ENCODE measurements at regions not wholly inside any gene's neighbourhood (a gene's known extent, or its start where the extent isn't known, plus 50 kb on each side); places are given as distances from the start of the nearest gene placed in this dataset.

DNA sequence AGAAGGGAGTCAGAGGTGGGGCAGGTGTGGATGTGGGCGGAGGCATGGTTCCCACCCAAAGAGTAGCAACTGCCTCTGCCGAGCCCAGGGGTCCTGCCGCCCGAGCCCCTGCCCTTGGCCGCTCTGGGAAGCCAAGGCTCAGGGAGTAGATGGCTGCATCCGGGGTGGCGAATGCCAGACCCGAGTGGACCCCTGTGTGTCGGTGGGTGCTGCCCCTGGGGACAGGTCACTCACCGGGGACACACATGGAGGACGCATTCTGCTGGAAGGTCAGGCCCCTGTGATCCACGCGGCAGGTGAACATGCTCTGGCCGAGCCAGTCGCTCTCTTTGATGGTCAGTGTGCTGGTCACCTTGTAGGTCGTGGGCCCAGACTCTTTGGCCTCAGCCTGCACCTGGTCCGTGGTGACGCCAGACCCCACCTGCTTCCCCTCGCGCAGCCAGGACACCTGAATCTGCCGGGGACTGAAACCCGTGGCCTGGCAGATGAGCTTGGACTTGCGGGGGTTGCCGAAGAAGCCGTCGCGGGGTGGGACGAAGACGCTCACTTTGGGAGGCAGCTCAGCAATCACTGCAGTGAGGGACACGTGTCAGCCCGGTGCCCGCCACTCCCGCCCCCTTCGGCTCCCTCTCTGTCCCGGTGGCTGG lies 329.0 kb downstream of the TMEM121 start:
- Histone ChIP-seq H4K20me1 (ENCODE audit: insufficient read depth) (no peaks in the 10 kb centered on the region), H3K27me3 (ENCODE audit: insufficient read depth, low read depth) (no peaks in the 10 kb centered on the region), H3K9ac (no peak overlapping the region), H2AFZ (ENCODE audit: low read depth) (no peak overlapping the region), H3K4me3 (IDR thresholded peaks at IDR 0.05; ENCODE audit: insufficient read depth, low read depth, low read length) (no peak overlapping the region), H3K79me2 (ENCODE audit: insufficient read depth, low read depth) (peaks cover 2% of the 10 kb centered on the region), H3K36me3 (ENCODE audit: insufficient read depth) (no peaks in the 10 kb centered on the region), H3K4me1 (ENCODE audit: low read depth, poor library complexity, severe bottlenecking) (no peaks in the 10 kb centered on the region), H3K27ac (no peak overlapping the region), H3K4me2 (no peak overlapping the region)
- TF ChIP-seq, protein P1, sequence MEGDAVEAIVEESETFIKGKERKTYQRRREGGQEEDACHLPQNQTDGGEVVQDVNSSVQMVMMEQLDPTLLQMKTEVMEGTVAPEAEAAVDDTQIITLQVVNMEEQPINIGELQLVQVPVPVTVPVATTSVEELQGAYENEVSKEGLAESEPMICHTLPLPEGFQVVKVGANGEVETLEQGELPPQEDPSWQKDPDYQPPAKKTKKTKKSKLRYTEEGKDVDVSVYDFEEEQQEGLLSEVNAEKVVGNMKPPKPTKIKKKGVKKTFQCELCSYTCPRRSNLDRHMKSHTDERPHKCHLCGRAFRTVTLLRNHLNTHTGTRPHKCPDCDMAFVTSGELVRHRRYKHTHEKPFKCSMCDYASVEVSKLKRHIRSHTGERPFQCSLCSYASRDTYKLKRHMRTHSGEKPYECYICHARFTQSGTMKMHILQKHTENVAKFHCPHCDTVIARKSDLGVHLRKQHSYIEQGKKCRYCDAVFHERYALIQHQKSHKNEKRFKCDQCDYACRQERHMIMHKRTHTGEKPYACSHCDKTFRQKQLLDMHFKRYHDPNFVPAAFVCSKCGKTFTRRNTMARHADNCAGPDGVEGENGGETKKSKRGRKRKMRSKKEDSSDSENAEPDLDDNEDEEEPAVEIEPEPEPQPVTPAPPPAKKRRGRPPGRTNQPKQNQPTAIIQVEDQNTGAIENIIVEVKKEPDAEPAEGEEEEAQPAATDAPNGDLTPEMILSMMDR (conservative IDR thresholded peaks at IDR 0.05; ENCODE audit: low read depth, low read length), result no peak

DNA sequence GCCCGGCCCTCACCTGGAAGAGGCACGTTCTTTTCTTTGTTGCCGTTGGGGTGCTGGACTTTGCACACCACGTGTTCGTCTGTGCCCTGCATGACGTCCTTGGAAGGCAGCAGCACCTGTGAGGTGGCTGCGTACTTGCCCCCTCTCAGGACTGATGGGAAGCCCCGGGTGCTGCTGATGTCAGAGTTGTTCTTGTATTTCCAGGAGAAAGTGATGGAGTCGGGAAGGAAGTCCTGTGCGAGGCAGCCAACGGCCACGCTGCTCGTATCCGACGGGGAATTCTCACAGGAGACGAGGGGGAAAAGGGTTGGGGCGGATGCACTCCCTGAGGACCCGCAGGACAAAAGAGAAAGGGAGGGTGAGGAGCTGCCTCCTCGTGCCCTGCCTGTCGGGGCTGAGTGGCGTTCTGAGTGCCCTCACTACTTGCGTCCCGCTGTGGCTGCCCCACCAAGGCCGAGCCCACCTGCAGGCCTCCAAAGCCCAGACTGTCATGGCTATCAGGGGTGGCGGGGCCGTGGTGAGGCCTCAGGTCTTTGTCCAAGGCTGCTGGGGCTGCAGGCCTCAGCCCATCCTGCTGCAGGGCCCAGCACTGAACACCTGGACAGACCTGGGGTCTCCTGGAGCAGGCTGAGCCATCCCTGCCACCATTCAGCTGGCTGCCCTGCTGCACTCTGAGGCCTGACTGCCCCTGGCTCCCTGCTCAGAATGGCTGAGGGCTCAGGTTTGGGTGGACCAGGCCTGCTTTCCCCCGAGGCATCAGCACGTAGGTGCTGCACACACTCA lies 329.7 kb downstream of the TMEM121 start:
- H3K9ac ChIP-seq, result no peak overlapping the region
- H3K27me3 ChIP-seq (ENCODE audit: insufficient read depth, low read depth), result no peaks in the 10 kb centered on the region
- H4K20me1 ChIP-seq (ENCODE audit: insufficient read depth), result no peaks in the 10 kb centered on the region
- H3K4me2 ChIP-seq, result no peak overlapping the region
- TF ChIP-seq, protein P1 (conservative IDR thresholded peaks at IDR 0.05; ENCODE audit: low read depth, low read length), result no peak
- H3K79me2 ChIP-seq (ENCODE audit: insufficient read depth, low read depth), result peaks cover 8% of the 10 kb centered on the region
- H3K36me3 ChIP-seq (ENCODE audit: insufficient read depth), result no peaks in the 10 kb centered on the region
- H3K27ac ChIP-seq, result no peak overlapping the region
- H3K4me3 ChIP-seq (IDR thresholded peaks at IDR 0.05; ENCODE audit: insufficient read depth, low read depth, low read length), result no peak overlapping the region
- no peak overlapping the region for H2AFZ ChIP-seq (ENCODE audit: low read depth)
- no peaks in the 10 kb centered on the region for H3K4me1 ChIP-seq (ENCODE audit: low read depth, poor library complexity, severe bottlenecking)

DNA sequence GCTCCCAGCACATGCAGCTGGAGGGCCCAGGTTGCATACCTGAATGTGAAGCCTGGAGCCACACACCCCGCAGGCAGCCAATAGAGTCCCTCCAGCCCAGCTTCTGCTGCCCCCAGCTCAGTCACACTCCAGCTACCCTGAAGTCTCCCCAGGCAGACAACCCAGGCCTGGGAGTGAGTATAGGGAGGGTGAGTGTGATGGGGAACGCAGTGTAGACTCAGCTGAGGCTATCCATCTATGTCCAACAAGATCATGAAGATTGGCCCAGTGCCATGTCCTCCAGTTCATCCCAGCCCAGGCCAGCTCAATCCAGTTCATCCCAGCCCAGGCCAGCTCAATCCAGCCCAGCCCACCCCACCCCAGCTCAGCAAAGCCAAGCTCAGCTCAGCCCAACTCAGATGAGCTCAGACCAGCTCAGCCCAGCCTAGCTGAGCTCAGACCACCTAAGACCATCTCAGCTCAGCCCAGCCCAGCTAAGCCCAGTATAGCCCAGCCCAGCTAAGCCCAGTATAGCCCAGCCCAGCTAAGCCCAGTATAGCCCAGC lies 330.4 kb downstream of the TMEM121 start:
- peaks cover 15% of the 10 kb centered on the region for H3K79me2 ChIP-seq (ENCODE audit: insufficient read depth, low read depth)
- H3K4me1 ChIP-seq (ENCODE audit: low read depth, poor library complexity, severe bottlenecking), result no peaks in the 10 kb centered on the region
- no peaks in the 10 kb centered on the region for H3K36me3 ChIP-seq (ENCODE audit: insufficient read depth)
- H3K4me2 ChIP-seq, result no peak overlapping the region
- no peak overlapping the region for H3K9ac ChIP-seq
- no peaks in the 10 kb centered on the region for H3K27me3 ChIP-seq (ENCODE audit: insufficient read depth, low read depth)
- no peak overlapping the region for H2AFZ ChIP-seq (ENCODE audit: low read depth)
- H3K27ac ChIP-seq, result no peak overlapping the region
- TF ChIP-seq, protein P1 (conservative IDR thresholded peaks at IDR 0.05; ENCODE audit: low read depth, low read length), result no peak
- no peaks in the 10 kb centered on the region for H4K20me1 ChIP-seq (ENCODE audit: insufficient read depth)
- no peak overlapping the region for H3K4me3 ChIP-seq (IDR thresholded peaks at IDR 0.05; ENCODE audit: insufficient read depth, low read depth, low read length)

DNA sequence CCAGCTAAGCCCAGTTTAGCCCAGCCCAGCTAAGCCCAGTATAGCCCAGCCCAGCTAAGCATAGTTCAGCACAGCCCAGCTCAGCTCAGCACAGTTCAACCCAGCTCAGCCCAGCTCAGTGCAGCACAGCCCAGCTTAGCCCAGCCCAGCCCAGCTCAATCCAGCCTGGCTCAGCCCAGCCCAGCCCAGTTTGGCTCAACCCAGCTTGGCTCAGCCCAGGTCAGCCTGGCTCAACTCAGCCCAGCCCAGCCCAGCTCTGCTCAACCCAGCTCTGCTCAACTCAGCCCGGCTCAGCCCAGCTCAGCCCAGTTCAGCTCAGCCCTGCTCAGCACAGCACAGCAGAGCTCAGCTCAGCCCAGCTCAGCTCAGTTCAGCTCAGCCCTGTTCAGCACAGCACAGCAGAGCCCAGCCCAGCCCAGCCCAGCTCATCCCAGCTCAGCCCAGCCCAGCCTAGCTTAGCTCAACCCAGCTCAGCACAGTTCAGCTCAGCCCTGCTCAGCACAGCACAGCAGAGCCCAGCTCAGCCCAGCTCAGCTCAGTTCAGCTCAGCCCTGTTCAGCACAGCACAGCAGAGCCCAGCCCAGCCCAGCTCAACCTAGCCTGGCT lies 330.9 kb downstream of the TMEM121 start:
- Histone ChIP-seq H3K27ac (no peak overlapping the region), H3K27me3 (ENCODE audit: insufficient read depth, low read depth) (no peaks in the 10 kb centered on the region), H3K4me2 (no peak overlapping the region), H3K79me2 (ENCODE audit: insufficient read depth, low read depth) (peaks cover 20% of the 10 kb centered on the region), H2AFZ (ENCODE audit: low read depth) (no peak overlapping the region), H3K9ac (no peak overlapping the region), H3K4me3 (IDR thresholded peaks at IDR 0.05; ENCODE audit: insufficient read depth, low read depth, low read length) (no peak overlapping the region), H3K36me3 (ENCODE audit: insufficient read depth) (no peaks in the 10 kb centered on the region), H4K20me1 (ENCODE audit: insufficient read depth) (no peaks in the 10 kb centered on the region), H3K4me1 (ENCODE audit: low read depth, poor library complexity, severe bottlenecking) (no peaks in the 10 kb centered on the region)
- TF ChIP-seq, protein P1 (conservative IDR thresholded peaks at IDR 0.05; ENCODE audit: low read depth, low read length), result no peak
